SH-SY5Y (cell line): ENCODE measurements at regions not wholly inside any gene's neighbourhood (a gene's known extent, or its start where the extent isn't known, plus 50 kb on each side); places are given as distances from the start of the nearest gene placed in this dataset.

Experiments
- GATA2 ChIP-seq: IDR thresholded peaks from 2 replicates; pipeline ENCODE4 v1.6.1; 2011; ENCODE audit warnings: mild to moderate bottlenecking, low read depth, low read length
- GATA3 ChIP-seq: IDR thresholded peaks from 2 replicates; pipeline ENCODE4 v1.6.1; 2011; ENCODE audit warnings: low read depth, mild to moderate bottlenecking, low read length, moderate library complexity

GRCh38 chr22:34306361-34306760 lies 386.1 kb upstream of the LARGE1 start:
- TF ChIP-seq GATA3 (no peak), GATA2 (no peak)
